Smooth muscle cell of the brain vasculature (primary cell): ENCODE measurements at regions not wholly inside any gene's neighbourhood (a gene's known extent, or its start where the extent isn't known, plus 50 kb on each side); places are given as distances from the start of the nearest gene placed in this dataset.
"Not testable (repeated sequence)": the region's sequence is repeated elsewhere in the genome, so short reads cannot be mapped to it uniquely, and the experiment has no call there.

Source experiments
- DNase-seq: peaks from one replicate; pipeline ENCODE4 v3.0.0-alpha.2; 2012; ENCODE audit warnings: low read depth, low spot score

- no peak for DNase-seq
Observed at GRCh38 chr17:63019138-63019873, 53.3 kb downstream of the TANC2 start.

GRCh38 chr17:63022567-63022966 lies 56.5 kb downstream of the TANC2 start:
- DNase-seq: no peak

GRCh38 chr17:63023049-63023448 lies 57.0 kb downstream of the TANC2 start:
- DNase-seq: no peak

GRCh38 chr17:63024201-63024600 lies 58.2 kb downstream of the TANC2 start:
- DNase-seq: no peak

- DNase-seq: no peak
Observed at GRCh38 chr17:63024716-63025115, 58.7 kb downstream of the TANC2 start.

- DNase-seq: not testable (repeated sequence)
Observed at GRCh38 chr17:63025637-63026036, 59.6 kb downstream of the TANC2 start.

- no peak for DNase-seq
Observed at GRCh38 chr17:63029541-63029940, 63.5 kb downstream of the TANC2 start.

- no peak for DNase-seq
Observed at GRCh38 chr17:63032142-63032541, 66.1 kb downstream of the TANC2 start.

- DNase-seq: no peak
Observed at GRCh38 chr17:63033142-63033541, 67.1 kb downstream of the TANC2 start.

GRCh38 chr17:63035271-63035670 lies 69.2 kb downstream of the TANC2 start:
- peak; percentile 23 for DNase-seq

- DNase-seq: no peak
Observed at GRCh38 chr17:63035695-63036094, 69.7 kb downstream of the TANC2 start.

GRCh38 chr17:63039342-63039741 lies 73.3 kb downstream of the TANC2 start:
- no peak for DNase-seq

GRCh38 chr17:63039899-63040602 lies 74.0 kb downstream of the TANC2 start:
- DNase-seq: no peak

- DNase-seq: no peak
Observed at GRCh38 chr17:63040816-63041215, 74.8 kb downstream of the TANC2 start.

GRCh38 chr17:63041251-63041650 lies 75.2 kb downstream of the TANC2 start:
- DNase-seq: no peak

- DNase-seq: no peak
Observed at GRCh38 chr17:63041722-63042121, 75.7 kb downstream of the TANC2 start.

GRCh38 chr17:63042256-63042812 lies 76.3 kb downstream of the TANC2 start:
- no peak for DNase-seq

- DNase-seq: not testable (repeated sequence)
Observed at GRCh38 chr17:63057560-63057959, 91.5 kb downstream of the TANC2 start.

- no peak for DNase-seq
Observed at GRCh38 chr17:63066158-63066813, 100.3 kb downstream of the TANC2 start.

GRCh38 chr17:63069245-63069644 lies 103.2 kb downstream of the TANC2 start:
- DNase-seq: no peak

- no peak for DNase-seq
Observed at GRCh38 chr17:63070031-63070430, 104.0 kb downstream of the TANC2 start.

- DNase-seq: no peak
Observed at GRCh38 chr17:63071797-63072196, 105.8 kb downstream of the TANC2 start.
